Smooth muscle cell (in vitro differentiated cells): ENCODE measurements at regions not wholly inside any gene's neighbourhood (a gene's known extent, or its start where the extent isn't known, plus 50 kb on each side); places are given as distances from the start of the nearest gene placed in this dataset.

Experiments used
- DNase-seq: peaks from one replicate; lab custom pipeline; 2025; ENCODE audit not compliant: unreplicated experiment; lab: John Stamatoyannopoulos, UW
- H2AFZ ChIP-seq: fragments of 200-600 bp; sonication (generic); 2 replicates; pipeline ENCODE4 v1.6.0; 2016; ENCODE audit warnings: antibody characterized with exemption, low read depth, mild to moderate bottlenecking
- H3F3A ChIP-seq: fragments of 200-600 bp; sonication (generic); 2 replicates; pipeline ENCODE4 v1.6.0; 2017; ENCODE audit warnings: antibody characterized with exemption, low read depth
- H3K27ac ChIP-seq: fragments of 200-600 bp; sonication (generic); 2 replicates; pipeline ENCODE4 v1.5.1; 2016; ENCODE audit warnings: low read depth, mild to moderate bottlenecking
- H3K27me3 ChIP-seq: fragments of 200-600 bp; sonication (generic); 2 replicates; pipeline ENCODE4 v1.6.1; 2016; ENCODE audit warnings: low read depth, mild to moderate bottlenecking
- H3K36me3 ChIP-seq: fragments of 200-600 bp; sonication (generic); 2 replicates; pipeline ENCODE4 v1.5.1; 2016; ENCODE audit warnings: low read depth
- H3K4me1 ChIP-seq: fragments of 200-600 bp; sonication (generic); 2 replicates; pipeline ENCODE4 v1.5.1; 2016; ENCODE audit warnings: low read depth
- H3K4me2 ChIP-seq: fragments of 200-600 bp; sonication (generic); 2 replicates; pipeline ENCODE4 v1.6.0; 2016; ENCODE audit warnings: mild to moderate bottlenecking
- H3K4me3 ChIP-seq: fragments of 200-600 bp; sonication (generic); 2 replicates; pipeline ENCODE4 v1.5.1; 2016; ENCODE audit warnings: mild to moderate bottlenecking
- H3K79me2 ChIP-seq: fragments of 200-600 bp; sonication (generic); 2 replicates; pipeline ENCODE4 v1.6.0; 2016; ENCODE audit warnings: low read depth, mild to moderate bottlenecking
- H3K9ac ChIP-seq: fragments of 200-600 bp; sonication (generic); 2 replicates; pipeline ENCODE4 v1.6.0; 2016; ENCODE audit warnings: low read depth
- H3K9me3 ChIP-seq: fragments of 200-600 bp; sonication (generic); replicated peaks from 2 replicates; pipeline ENCODE4 v1.5.1; 2016; ENCODE audit warnings: low read depth
- H4K20me1 ChIP-seq: fragments of 200-600 bp; sonication (generic); 2 replicates; pipeline ENCODE4 v1.6.0; 2016; ENCODE audit warnings: low read depth
- CTCF ChIP-seq: fragments of 200-600 bp; sonication (generic); IDR thresholded peaks from 2 replicates; pipeline ENCODE4 v1.5.1; 2017; ENCODE audit warnings: borderline replicate concordance, mild to moderate bottlenecking, antibody characterized with exemption; ENCODE audit not compliant: insufficient read depth, poor library complexity, severe bottlenecking
- WGBS: methylation state at CpG from one replicate; pipeline ENCODE4 v1.1.7; 2016; ENCODE audit warnings: low lambda C conversion rate; 5-methylcytosine and 5-hydroxymethylcytosine counted together

DNA sequence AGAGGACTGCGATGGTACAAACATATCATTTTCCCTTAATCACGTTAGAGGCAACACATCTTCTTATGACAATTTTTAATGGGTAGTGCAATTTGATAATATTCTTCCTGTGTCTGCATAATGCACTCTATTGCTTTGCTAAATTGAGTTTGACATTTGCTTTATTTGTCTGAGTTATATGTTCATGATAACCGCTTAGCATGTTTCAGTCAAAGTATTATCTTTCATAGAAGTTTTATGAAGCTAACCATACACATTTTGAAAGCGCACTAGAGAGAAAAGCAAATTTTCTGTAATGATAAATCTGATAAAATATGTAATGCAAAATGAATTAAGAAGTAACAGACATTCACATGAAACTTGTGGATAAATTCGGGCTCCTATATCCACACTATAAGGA is 1276.9 kb downstream of the ZPLD1 start:
- no peaks in the 10 kb centered on the region for H3K79me2 ChIP-seq
- no peaks in the 10 kb centered on the region for H3K36me3 ChIP-seq
- H3K27ac ChIP-seq, result no peak overlapping the region
- H3K9me3 ChIP-seq, result no peaks in the 10 kb centered on the region
- DNase-seq, result no peak
- no peaks in the 10 kb centered on the region for H3K27me3 ChIP-seq
- H3F3A ChIP-seq, result no peaks in the 10 kb centered on the region
- no peak overlapping the region for H3K4me2 ChIP-seq
- H3K9ac ChIP-seq, result no peak overlapping the region
- no peak overlapping the region for H3K4me3 ChIP-seq
- H2AFZ ChIP-seq, result no peak overlapping the region
- H4K20me1 ChIP-seq, result no peaks in the 10 kb centered on the region
- no peaks in the 10 kb centered on the region for H3K4me1 ChIP-seq
- no peak for TF ChIP-seq CTCF
- WGBS, result 92% methylated on average over 5 of the region's 5 CpGs

GRCh38 chr3:103712320-103713008 is 1277.6 kb downstream of the ZPLD1 start:
- Histone ChIP-seq H4K20me1 (no peaks in the 10 kb centered on the region), H3K36me3 (no peaks in the 10 kb centered on the region), H2AFZ (peak overlapping the region; percentile 59), H3K4me1 (no peaks in the 10 kb centered on the region), H3K79me2 (no peaks in the 10 kb centered on the region), H3K27ac (peak overlapping the region; percentile 28), H3F3A (no peaks in the 10 kb centered on the region), H3K9ac (no peak overlapping the region), H3K9me3 (no peaks in the 10 kb centered on the region), H3K27me3 (no peaks in the 10 kb centered on the region), H3K4me3 (no peak overlapping the region), H3K4me2 (no peak overlapping the region)
- WGBS, result 80% methylated on average over 1 of the region's 1 CpG
- TF ChIP-seq CTCF, result no peak
- DNase-seq, result no peak

DNA sequence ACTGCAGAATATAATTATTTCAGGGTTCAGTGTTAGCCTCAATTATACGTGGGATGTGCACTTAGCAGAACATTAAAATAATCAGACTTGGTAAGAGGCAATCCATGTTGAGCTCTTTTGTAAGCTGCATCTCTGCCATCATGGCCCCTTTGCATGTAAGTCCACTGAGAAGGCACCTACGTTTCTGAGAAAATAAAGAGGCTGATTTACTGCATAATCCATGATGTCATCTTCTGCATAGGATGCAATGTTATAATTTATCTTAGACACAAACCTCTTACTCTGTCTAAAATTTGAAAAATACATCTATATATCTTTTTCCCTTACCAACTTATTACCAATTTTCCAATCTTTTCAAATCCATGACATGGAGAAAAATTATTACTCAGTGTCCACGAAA is 1294.7 kb downstream of the ZPLD1 start:
- H3K27me3 ChIP-seq, result no peaks in the 10 kb centered on the region
- no peaks in the 10 kb centered on the region for H3F3A ChIP-seq
- no peak for DNase-seq
- TF ChIP-seq CTCF, result no peak
- no peaks in the 10 kb centered on the region for H3K4me1 ChIP-seq
- no peaks in the 10 kb centered on the region for H4K20me1 ChIP-seq
- H3K4me2 ChIP-seq, result no peak overlapping the region
- no peaks in the 10 kb centered on the region for H3K36me3 ChIP-seq
- no peak overlapping the region for H2AFZ ChIP-seq
- no peak overlapping the region for H3K4me3 ChIP-seq
- 86% methylated on average over 3 of the region's 3 CpGs for WGBS
- H3K9me3 ChIP-seq, result no peaks in the 10 kb centered on the region
- no peaks in the 10 kb centered on the region for H3K79me2 ChIP-seq
- H3K27ac ChIP-seq, result no peak overlapping the region
- H3K9ac ChIP-seq, result no peak overlapping the region

- TF ChIP-seq CTCF, result no peak
- Histone ChIP-seq H3K4me1 (no peaks in the 10 kb centered on the region), H3K4me3 (no peak overlapping the region), H3K9me3 (no peaks in the 10 kb centered on the region), H4K20me1 (no peaks in the 10 kb centered on the region), H3F3A (no peaks in the 10 kb centered on the region), H3K4me2 (no peak overlapping the region), H3K9ac (no peak overlapping the region), H3K36me3 (no peaks in the 10 kb centered on the region), H3K27me3 (no peaks in the 10 kb centered on the region), H3K79me2 (no peaks in the 10 kb centered on the region), H2AFZ (no peak overlapping the region), H3K27ac (no peak overlapping the region)
- 79% methylated on average over 3 of the region's 3 CpGs for WGBS
- DNase-seq, result no peak
Observed at GRCh38 chr3:103730744-103731143, 1295.9 kb downstream of the ZPLD1 start.
